ENCODE measurements at regions not wholly inside any gene's neighbourhood (a gene's known extent, or its start where the extent isn't known, plus 50 kb on each side); places are given as distances from the start of the nearest gene placed in this dataset.

DNA sequence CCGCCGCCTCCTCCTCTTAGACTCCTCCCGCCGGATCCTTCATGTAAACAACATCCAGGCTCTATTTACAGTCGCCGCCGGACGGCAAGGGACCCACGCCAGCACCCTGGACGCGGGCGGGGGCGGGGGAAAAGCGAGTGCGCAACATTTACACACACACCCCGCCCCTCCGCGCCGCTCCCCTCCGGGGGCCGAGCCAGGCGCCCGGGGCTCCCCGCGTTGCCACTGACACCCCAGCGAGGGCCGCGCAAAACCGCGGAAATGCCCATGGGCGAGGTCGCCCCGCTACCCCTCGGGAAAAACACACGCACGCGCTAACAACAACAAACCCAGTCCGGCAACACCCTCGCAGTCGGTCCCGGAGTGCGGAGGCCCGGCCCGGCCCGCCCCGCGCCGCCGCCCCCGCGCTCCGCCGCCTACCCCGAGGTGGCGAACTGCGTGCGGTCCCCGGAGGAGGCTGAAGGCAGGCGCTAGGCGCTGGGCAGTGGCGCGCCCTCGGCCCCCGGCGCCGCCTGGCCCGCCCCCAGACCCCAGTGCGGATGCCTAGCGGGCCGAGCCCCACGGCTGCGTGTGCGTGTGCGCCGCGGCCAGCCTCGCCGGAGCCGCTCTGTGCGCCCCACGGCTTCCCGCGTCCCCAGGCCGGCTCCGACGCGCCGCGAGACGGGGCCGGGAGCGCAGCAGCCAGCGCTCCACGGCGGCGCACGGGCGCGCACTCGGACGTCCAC is 81.1 kb upstream of the AK4 start:
- intact Hi-C loops (cut with micrococcal nuclease; ENCODE audit: unreplicated experiment), result loop anchor here (2.0 to 5.0 kb wide), 5 partner anchors 22 to 355 kb away; partner anchors contain the start of genes LEPR and LEPROT
- CTCF ChIA-PET (ENCODE audit: unreplicated experiment), result no interaction called here
- H3K4me3 ChIP-seq (ENCODE audit: low read depth, low read length, poor library complexity, severe bottlenecking), result peak overlapping the region; percentile 85
- no peaks in the 10 kb centered on the region for H3K9me3 ChIP-seq (ENCODE audit: low read length)
- peak overlapping the region; percentile 69 for H3K4me2 ChIP-seq (ENCODE audit: low read length)
- BruUV-seq (replicated peaks), result no TSS peak
- no peak for TF ChIP-seq EZH2phosphoT487 (IDR thresholded peaks at IDR 0.05; ENCODE audit: borderline replicate concordance, low read depth, low read length)
- TF ChIP-seq, protein P1, sequence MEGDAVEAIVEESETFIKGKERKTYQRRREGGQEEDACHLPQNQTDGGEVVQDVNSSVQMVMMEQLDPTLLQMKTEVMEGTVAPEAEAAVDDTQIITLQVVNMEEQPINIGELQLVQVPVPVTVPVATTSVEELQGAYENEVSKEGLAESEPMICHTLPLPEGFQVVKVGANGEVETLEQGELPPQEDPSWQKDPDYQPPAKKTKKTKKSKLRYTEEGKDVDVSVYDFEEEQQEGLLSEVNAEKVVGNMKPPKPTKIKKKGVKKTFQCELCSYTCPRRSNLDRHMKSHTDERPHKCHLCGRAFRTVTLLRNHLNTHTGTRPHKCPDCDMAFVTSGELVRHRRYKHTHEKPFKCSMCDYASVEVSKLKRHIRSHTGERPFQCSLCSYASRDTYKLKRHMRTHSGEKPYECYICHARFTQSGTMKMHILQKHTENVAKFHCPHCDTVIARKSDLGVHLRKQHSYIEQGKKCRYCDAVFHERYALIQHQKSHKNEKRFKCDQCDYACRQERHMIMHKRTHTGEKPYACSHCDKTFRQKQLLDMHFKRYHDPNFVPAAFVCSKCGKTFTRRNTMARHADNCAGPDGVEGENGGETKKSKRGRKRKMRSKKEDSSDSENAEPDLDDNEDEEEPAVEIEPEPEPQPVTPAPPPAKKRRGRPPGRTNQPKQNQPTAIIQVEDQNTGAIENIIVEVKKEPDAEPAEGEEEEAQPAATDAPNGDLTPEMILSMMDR (conservative IDR thresholded peaks at IDR 0.05; ENCODE audit: low read length), result no peak
- POLR2A ChIA-PET, result interaction anchor here (1.0 to 1.4 kb wide), 2 partner anchors 8 to 11 kb away, joined by 4 to 5 read pairs; no protein-coding TSS in a partner anchor
- no peaks in the 10 kb centered on the region for H3K9me2 ChIP-seq (ENCODE audit: insufficient read depth, low read length)
- H3K36me3 ChIP-seq (ENCODE audit: insufficient read depth, low read length), result no peaks in the 10 kb centered on the region
- peak overlapping the region; percentile 71 for H2AFZ ChIP-seq (ENCODE audit: low read length)
- no peak overlapping the region for H3K27ac ChIP-seq (ENCODE audit: low read depth, low read length, poor library complexity, severe bottlenecking)
- no peaks in the 10 kb centered on the region for H3K79me2 ChIP-seq (ENCODE audit: insufficient read depth, low read depth, low read length)
- peaks cover 32% of the 10 kb centered on the region for H3K4me1 ChIP-seq (ENCODE audit: insufficient read depth, low read length, poor library complexity, severe bottlenecking)
- peak; percentile 60 for DNase-seq (ENCODE audit: low spot score)
- H4K20me1 ChIP-seq (ENCODE audit: insufficient read depth, low read length), result no peaks in the 10 kb centered on the region

DNA sequence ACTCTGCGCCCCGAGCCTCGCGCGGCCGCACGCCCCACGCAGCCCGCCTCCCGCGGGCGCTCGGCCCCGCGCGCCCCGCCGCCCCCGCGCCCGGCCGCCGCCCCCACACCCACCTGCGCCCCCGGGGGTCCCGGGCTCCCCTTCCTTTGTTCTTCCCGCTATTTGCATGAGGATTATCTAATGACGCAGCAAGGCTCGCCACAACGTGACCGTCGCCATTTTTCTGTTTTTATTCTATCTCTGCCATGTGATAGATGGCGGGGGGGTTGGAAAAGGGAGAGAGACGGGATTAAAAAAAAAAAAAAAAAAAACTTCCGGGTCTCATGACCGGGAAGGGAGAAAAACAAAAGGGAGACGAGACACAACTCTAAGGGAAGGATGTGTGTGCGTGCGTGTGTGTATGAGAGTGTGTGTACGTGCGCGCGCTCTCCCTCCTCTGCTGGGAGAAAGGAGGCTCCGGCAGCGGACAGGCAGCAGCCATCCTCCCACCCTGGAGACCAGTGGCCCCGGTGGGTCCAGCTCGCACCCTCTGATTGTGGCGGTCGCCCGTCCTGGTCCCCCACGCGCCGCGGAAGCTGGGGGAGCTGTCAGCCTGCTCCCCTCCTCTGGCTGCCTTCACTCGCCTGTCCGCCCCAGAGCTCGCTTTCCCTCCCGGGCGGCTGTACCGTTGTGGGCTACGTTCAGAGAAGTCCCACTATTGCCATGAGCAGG is 80.4 kb upstream of the AK4 start:
- peak; percentile 80 for DNase-seq (ENCODE audit: low spot score)
- Histone ChIP-seq H3K9me3 (ENCODE audit: low read length) (no peaks in the 10 kb centered on the region), H2AFZ (ENCODE audit: low read length) (peak overlapping the region; percentile 83), H3K4me2 (ENCODE audit: low read length) (peak overlapping the region; percentile 71), H3K4me1 (ENCODE audit: insufficient read depth, low read length, poor library complexity, severe bottlenecking) (peaks cover 32% of the 10 kb centered on the region), H3K4me3 (ENCODE audit: low read depth, low read length, poor library complexity, severe bottlenecking) (peak overlapping the region; percentile 85), H3K79me2 (ENCODE audit: insufficient read depth, low read depth, low read length) (no peaks in the 10 kb centered on the region), H3K9me2 (ENCODE audit: insufficient read depth, low read length) (no peaks in the 10 kb centered on the region), H3K27ac (ENCODE audit: low read depth, low read length, poor library complexity, severe bottlenecking) (peak overlapping the region; percentile 55), H4K20me1 (ENCODE audit: insufficient read depth, low read length) (no peaks in the 10 kb centered on the region), H3K36me3 (ENCODE audit: insufficient read depth, low read length) (no peaks in the 10 kb centered on the region)
- ChIA-PET POLR2A (interaction anchor here (0.6 kb wide), 1 partner anchor 88 kb away, joined by 4 read pairs; no protein-coding TSS in a partner anchor), CTCF (ENCODE audit: unreplicated experiment) (no interaction called here)
- TSS peak; percentile 94 for BruUV-seq (replicated peaks)
- intact Hi-C loops (cut with micrococcal nuclease; ENCODE audit: unreplicated experiment), result loop anchor here (2.0 to 5.0 kb wide), 5 partner anchors 23 to 355 kb away; partner anchors contain the start of genes LEPR and LEPROT
- no peak for TF ChIP-seq EZH2phosphoT487 (IDR thresholded peaks at IDR 0.05; ENCODE audit: borderline replicate concordance, low read depth, low read length)
- TF ChIP-seq, protein P1 (conservative IDR thresholded peaks at IDR 0.05; ENCODE audit: low read length), result no peak
